IMR-90 (cell line): ENCODE measurements at regions not wholly inside any gene's neighbourhood (a gene's known extent, or its start where the extent isn't known, plus 50 kb on each side); places are given as distances from the start of the nearest gene placed in this dataset.

Experiments used
- ATAC-seq: fragments of 200-7000 bp; cut with Tn5 transposase; 2 replicates; pipeline ENCODE4 v1.9.1; 2020; ENCODE audit warnings: low read depth, mild to moderate bottlenecking, moderate library complexity
- BruUV-seq: library from RNA; stranded (reverse); fragments of 400-500 nt; replicated peaks from 2 replicates; lab custom pipeline; 2021; lab: Mats Ljungman, UMichigan
- CTCF ChIA-PET: fragments of 300-600 bp; formaldehyde crosslinking; extraction: SDS; loops from one replicate; lab custom pipeline; 2021; ENCODE audit warnings: antibody characterized with exemption; lab: Yijun Ruan, JAX
- POLR2A ChIA-PET: fragments of 300-600 bp; sonication (Branson Sonifier 250); formaldehyde crosslinking; loops from one replicate; lab custom pipeline; 2022; ENCODE audit warnings: antibody characterized with exemption; ENCODE audit not compliant: unreplicated experiment; lab: Charles Lee
- DNase-seq: peaks from one replicate; pipeline ENCODE4 v3.0.0; 2013
- H2AFZ ChIP-seq: replicated peaks from 2 replicates; pipeline ENCODE3; 2013; ENCODE audit warnings: low read length, mild to moderate bottlenecking; ENCODE audit not compliant: poor library complexity
- H2AK5ac ChIP-seq: 2 replicates; pipeline ENCODE4 v1.6.1; 2013; ENCODE audit warnings: low read depth, low read length, inconsistent platforms
- H2AK9ac ChIP-seq: replicated peaks from 2 replicates; pipeline ENCODE3; 2013; ENCODE audit warnings: mild to moderate bottlenecking, low read depth, low read length, moderate library complexity; ENCODE audit not compliant: poor library complexity
- H2BK120ac ChIP-seq: 2 replicates; pipeline ENCODE4 v1.6.1; 2013; ENCODE audit warnings: low read depth, low read length, inconsistent platforms
- H2BK15ac ChIP-seq: 3 replicates; pipeline ENCODE4 v1.6.1; 2013; ENCODE audit warnings: low read depth, low read length, inconsistent platforms
- H2BK20ac ChIP-seq: 2 replicates; pipeline ENCODE4 v1.6.1; 2013; ENCODE audit warnings: low read depth, mild to moderate bottlenecking, inconsistent platforms, low read length, moderate library complexity
- H2BK5ac ChIP-seq: 2 replicates; pipeline ENCODE4 v1.6.1; 2013; ENCODE audit warnings: mild to moderate bottlenecking, low read depth, low read length, inconsistent platforms; ENCODE audit not compliant: poor library complexity, severe bottlenecking
- H3K14ac ChIP-seq: replicated peaks from 2 replicates; pipeline ENCODE4 v1.6.1; 2013; ENCODE audit warnings: low read depth, low read length, inconsistent platforms
- H3K18ac ChIP-seq: 2 replicates; pipeline ENCODE4 v1.6.1; 2013; ENCODE audit warnings: low read depth, low read length, control low read depth
- H3K23ac ChIP-seq: 2 replicates; pipeline ENCODE4 v1.6.1; 2013; ENCODE audit warnings: low read depth, low read length, inconsistent platforms
- H3K27ac ChIP-seq: 2 replicates; pipeline ENCODE4 v1.5.1; 2013; ENCODE audit warnings: mild to moderate bottlenecking, control low read depth, low read length; ENCODE audit not compliant: insufficient read depth
- H3K27me3 ChIP-seq: 2 replicates; pipeline ENCODE4 v1.6.1; 2013; ENCODE audit warnings: low read length; ENCODE audit not compliant: control insufficient read depth, insufficient read depth
- H3K36me3 ChIP-seq: 2 replicates; pipeline ENCODE4 v1.6.1; 2013; ENCODE audit warnings: low read length, mixed read lengths; ENCODE audit not compliant: control insufficient read depth, insufficient read depth
- H3K4ac ChIP-seq: 2 replicates; pipeline ENCODE4 v1.6.1; 2013; ENCODE audit warnings: low read depth, low read length, inconsistent platforms
- H3K4me1 ChIP-seq: 2 replicates; pipeline ENCODE4 v1.6.1; 2013; ENCODE audit warnings: low read length, mixed read lengths; ENCODE audit not compliant: control insufficient read depth, insufficient read depth
- H3K4me2 ChIP-seq: 2 replicates; pipeline ENCODE4 v1.6.1; 2013; ENCODE audit warnings: low read depth, mild to moderate bottlenecking, control low read depth, low read length, moderate library complexity
- H3K4me3 ChIP-seq: 2 replicates; pipeline ENCODE4 v1.5.1; 2013; ENCODE audit warnings: low read depth, mild to moderate bottlenecking, control low read depth, low read length, moderate library complexity; ENCODE audit not compliant: insufficient read depth
- H3K56ac ChIP-seq: 2 replicates; pipeline ENCODE4 v1.6.1; 2013; ENCODE audit warnings: low read length, inconsistent platforms; ENCODE audit not compliant: insufficient read depth; ENCODE audit errors: extremely low read depth
- H3K79me1 ChIP-seq, 2 experiments: 2 replicates each; pipeline ENCODE4 v1.6.1; 2013; ENCODE audit warnings: low read length in 2 of 2, inconsistent platforms in 1 of 2, low read depth in 1 of 2
- H3K9ac ChIP-seq: 2 replicates; pipeline ENCODE4 v1.6.1; 2013; ENCODE audit warnings: low read depth, low read length, control low read depth
- H3K9me1 ChIP-seq: 2 replicates; pipeline ENCODE4 v1.6.1; 2013; ENCODE audit warnings: low read length, inconsistent platforms; ENCODE audit not compliant: insufficient read depth
- H3K9me3 ChIP-seq: 2 replicates; pipeline ENCODE4 v1.6.1; 2013; ENCODE audit warnings: low read length; ENCODE audit not compliant: control insufficient read depth, insufficient read depth
- H4K20me1 ChIP-seq: 2 replicates; pipeline ENCODE4 v1.6.1; 2013; ENCODE audit warnings: low read length, inconsistent platforms; ENCODE audit not compliant: insufficient read depth
- H4K5ac ChIP-seq: 2 replicates; pipeline ENCODE4 v1.6.1; 2013; ENCODE audit warnings: mild to moderate bottlenecking, low read depth, low read length, control low read depth
- H4K8ac ChIP-seq, 2 experiments: 2 replicates each; pipeline ENCODE4 v1.6.1; 2013; ENCODE audit warnings: low read depth in 2 of 2, low read length in 2 of 2, control low read depth in 1 of 2, inconsistent platforms in 1 of 2
- H4K91ac ChIP-seq: 2 replicates; pipeline ENCODE4 v1.6.1; 2013; ENCODE audit warnings: low read depth, low read length, inconsistent platforms; ENCODE audit not compliant: insufficient read depth
- BHLHE40 ChIP-seq: fragments of 150-350 bp; IDR thresholded peaks from 2 replicates; pipeline ENCODE4 v1.6.1; 2016; ENCODE audit warnings: mild to moderate bottlenecking, low read depth, low read length
- CEBPB ChIP-seq: IDR thresholded peaks from 2 replicates; pipeline ENCODE4 v1.6.1; 2012; ENCODE audit warnings: low read depth, low read length, improper control_type of control experiment
- CHD1 ChIP-seq: IDR thresholded peaks from 2 replicates; pipeline ENCODE4 v1.6.1; 2012; ENCODE audit warnings: low read depth, low read length, improper control_type of control experiment
- MAFK ChIP-seq: IDR thresholded peaks from 2 replicates; pipeline ENCODE4 v1.6.1; 2012; ENCODE audit warnings: low read depth, low read length, improper control_type of control experiment
- MAZ ChIP-seq: IDR thresholded peaks from 2 replicates; pipeline ENCODE4 v1.6.1; 2012; ENCODE audit warnings: low read depth, mild to moderate bottlenecking, low read length, improper control_type of control experiment, moderate library complexity, borderline replicate concordance
- MXI1 ChIP-seq: IDR thresholded peaks from 2 replicates; pipeline ENCODE4 v1.6.1; 2012; ENCODE audit warnings: low read depth, mild to moderate bottlenecking, low read length, moderate library complexity, borderline replicate concordance
- POLR2A ChIP-seq: IDR thresholded peaks from 2 replicates; pipeline ENCODE4 v1.6.1; 2012; ENCODE audit warnings: mild to moderate bottlenecking, low read depth, low read length
- RCOR1 ChIP-seq: IDR thresholded peaks from 2 replicates; pipeline ENCODE4 v1.6.1; 2012; ENCODE audit warnings: mild to moderate bottlenecking, low read length, improper control_type of control experiment; ENCODE audit not compliant: insufficient replicate concordance
- RFX5 ChIP-seq: IDR thresholded peaks from 2 replicates; pipeline ENCODE4 v1.8.0; 2012; ENCODE audit warnings: low read depth, mild to moderate bottlenecking, low read length, moderate library complexity
- SMC3 ChIP-seq: fragments of 150-350 bp; IDR thresholded peaks from 2 replicates; pipeline ENCODE4 v1.6.1; 2016; ENCODE audit warnings: low read depth, mild to moderate bottlenecking, antibody characterized with exemption, low read length, moderate library complexity
- WGBS, 2 experiments: methylation state at CpG; one replicate each; pipeline versions ENCODE4 v1.1.5 to v1.1.7; 2013; ENCODE audit warnings: missing lambda C conversion rate in 2 of 2; ENCODE audit not compliant: insufficient read length in 1 of 2; ENCODE audit errors: extremely low coverage in 2 of 2; 5-methylcytosine and 5-hydroxymethylcytosine counted together
- dilution Hi-C: fragments of 300-500 bp; cut with HindIII; formaldehyde crosslinking; loops from one replicate; pipeline ENCODE4 v1.14.3; 2018; ENCODE audit warnings: low sequenced_read_pairs; ENCODE audit not compliant: unreplicated experiment
- in situ Hi-C: fragments of 300-500 bp; cut with MboI; formaldehyde crosslinking; loops from 3 replicates; pipeline ENCODE4 v1.14.3; 2019; ENCODE audit warnings: low sequenced_read_pairs, inconsistent platforms, mixed read lengths
- intact Hi-C: fragments of 100-400 bp; cut with micrococcal nuclease; formaldehyde crosslinking; loops from 2 replicates; pipeline ENCODE4 v1.10.0; 2022
- TF ChIP-seq, protein P1 (sequence below): fragments of 150-350 bp; IDR thresholded peaks from 2 replicates; pipeline ENCODE4 v1.6.1; 2017; ENCODE audit warnings: mild to moderate bottlenecking, antibody characterized with exemption, low read length, low read depth

DNA sequence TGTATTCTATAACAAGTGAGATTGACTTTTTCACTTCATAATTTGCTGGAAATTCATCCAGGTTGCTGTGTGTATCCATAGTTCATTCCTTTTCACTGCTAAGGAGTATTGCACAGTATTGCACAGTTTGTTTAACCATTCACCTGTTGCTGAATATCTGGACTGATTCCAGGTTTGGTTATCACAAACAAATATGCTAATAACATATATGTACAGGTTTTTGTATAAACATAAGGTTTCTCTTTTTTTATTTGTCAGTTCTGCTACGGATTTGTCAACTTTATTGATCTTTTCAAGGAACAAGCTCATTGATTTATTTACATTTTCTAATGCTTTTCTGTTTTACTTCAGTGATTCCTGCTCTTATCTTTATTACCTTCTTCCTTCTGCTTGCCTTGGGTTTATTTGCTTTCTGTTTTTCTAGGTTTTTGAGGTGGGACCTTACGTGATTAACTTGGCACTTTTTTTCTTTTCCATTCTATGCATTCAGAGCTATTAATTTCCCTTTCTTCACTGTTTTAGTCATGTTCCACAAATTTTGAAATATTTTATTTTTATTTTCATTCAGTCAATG, 117.0 kb upstream of the OGFRL1 start:
- Histone ChIP-seq H3K18ac (no peak overlapping the region), H3K9me1 (no peaks in the 10 kb centered on the region), H3K14ac (no peak overlapping the region), H3K4ac (no peak overlapping the region), H2BK20ac (no peak overlapping the region), H3K4me2 (no peak overlapping the region), H3K27ac (no peak overlapping the region), H3K4me3 (no peak overlapping the region), H4K8ac (no peak overlapping the region), H3K79me1 (no peaks in the 10 kb centered on the region), H2AFZ (no peak overlapping the region), H4K20me1 (no peaks in the 10 kb centered on the region), H2BK5ac (no peak overlapping the region), H4K91ac (no peak overlapping the region), H3K36me3 (no peaks in the 10 kb centered on the region), H3K9ac (no peak overlapping the region), H2AK5ac (no peak overlapping the region), H2AK9ac (no peak overlapping the region), H3K4me1 (no peaks in the 10 kb centered on the region), H3K27me3 (no peaks in the 10 kb centered on the region; the same call in 1 of the 2 replicates), H3K23ac (no peak overlapping the region), H2BK120ac (no peak overlapping the region), H4K5ac (no peak overlapping the region), H2BK15ac (no peak overlapping the region), H3K9me3 (no peaks in the 10 kb centered on the region), H3K56ac (no peak overlapping the region)
- dilution Hi-C loops: no loop called here
- BruUV-seq: no TSS peak
- TF ChIP-seq CHD1 (no peak), CEBPB (no peak), POLR2A (no peak), RCOR1 (no peak), MAZ (no peak), MAFK (no peak), BHLHE40 (no peak), SMC3 (no peak), RFX5 (no peak), MXI1 (no peak)
- TF ChIP-seq, protein P1, sequence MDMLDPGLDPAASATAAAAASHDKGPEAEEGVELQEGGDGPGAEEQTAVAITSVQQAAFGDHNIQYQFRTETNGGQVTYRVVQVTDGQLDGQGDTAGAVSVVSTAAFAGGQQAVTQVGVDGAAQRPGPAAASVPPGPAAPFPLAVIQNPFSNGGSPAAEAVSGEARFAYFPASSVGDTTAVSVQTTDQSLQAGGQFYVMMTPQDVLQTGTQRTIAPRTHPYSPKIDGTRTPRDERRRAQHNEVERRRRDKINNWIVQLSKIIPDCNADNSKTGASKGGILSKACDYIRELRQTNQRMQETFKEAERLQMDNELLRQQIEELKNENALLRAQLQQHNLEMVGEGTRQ: no peak
- in situ Hi-C loops: no loop called here
- ChIA-PET POLR2A (no interaction called here), CTCF (no interaction called here)
- DNase-seq: no peak
- WGBS, 2 experiments: no CpG with 5 or more reads among the region's 2 CpGs
- ATAC-seq: no peak
- intact Hi-C loops: no loop called here
